Kidney (tissue), 13 donors: ENCODE measurements at regions not wholly inside any gene's neighbourhood (a gene's known extent, or its start where the extent isn't known, plus 50 kb on each side); places are given as distances from the start of the nearest gene placed in this dataset.

Source experiments
- DNase-seq, 5 donors: peaks; one replicate each; pipeline ENCODE4 v3.0.0-alpha.2; 2013 to 2020
- FAIRE-seq: peaks from 2 replicates; lab custom pipeline; 2012; peaks lifted over from hg19 to GRCh38; lab: Jason Lieb, UNC
- H3K27ac ChIP-seq, 2 donors: one replicate each; pipeline ENCODE4 v1.7.0; 2013; ENCODE audit warnings: low read depth in 2 of 2, low read length in 2 of 2, inconsistent platforms in 1 of 2
- H3K27me3 ChIP-seq: one replicate; pipeline ENCODE4 v1.7.1; 2013; ENCODE audit warnings: low read length, inconsistent platforms; ENCODE audit not compliant: control insufficient read depth, insufficient read depth
- H3K36me3 ChIP-seq, 3 donors: one replicate each; pipeline versions ENCODE4 v1.7.0 to v1.7.1; 2013; ENCODE audit warnings: low read length in 3 of 3, control low read depth in 1 of 3, inconsistent platforms in 1 of 3; ENCODE audit not compliant: insufficient read depth in 3 of 3, control insufficient read depth in 2 of 3
- H3K4me1 ChIP-seq, 3 donors: one replicate each; pipeline versions ENCODE4 v1.7.0 to v1.7.1; 2013; ENCODE audit warnings: low read length in 3 of 3, inconsistent platforms in 1 of 3, low read depth in 1 of 3; ENCODE audit not compliant: control insufficient read depth in 2 of 3, insufficient read depth in 2 of 3
- H3K4me3 ChIP-seq, 3 donors: one replicate each; pipeline versions ENCODE4 v1.7.0 to v1.8.1; 2013; ENCODE audit warnings: low read length in 3 of 3, control low read depth in 1 of 3, inconsistent platforms in 1 of 3
- H3K9ac ChIP-seq, 3 donors: one replicate each; pipeline versions ENCODE4 v1.7.0 to v1.7.1; 2013; ENCODE audit warnings: low read length in 3 of 3, control low read depth in 1 of 3, inconsistent platforms in 1 of 3
- H3K9me3 ChIP-seq, 3 donors: one replicate each; pipeline versions ENCODE4 v1.7.0 to v1.7.1; 2013; ENCODE audit warnings: low read length in 3 of 3, control low read depth in 1 of 3, inconsistent platforms in 1 of 3; ENCODE audit not compliant: control insufficient read depth in 2 of 3, insufficient read depth in 1 of 3
- intact Hi-C: fragments of 100-400 bp; cut with DNase I; formaldehyde crosslinking; loops from one replicate; pipeline ENCODE4 v1.11.1; 2022
- TF ChIP-seq, protein P1 (sequence below): IDR thresholded peaks from 3 replicates; pipeline ENCODE4 v1.5.1; 2012; ENCODE audit warnings: mild to moderate bottlenecking, moderate library complexity, borderline replicate concordance; ENCODE audit not compliant: insufficient read depth; ENCODE audit errors: extremely low read depth
- donor health status: control.
- donor health status: control.
- donor health status: control.
- donor health status: control.
- donor health status: control.
- donor health status: DM: yes; HTN: yes; CAD: no.
- donor health status: Normal renal cell carcinoma (clear cell type).

GRCh38 chr11:91241226-91241625 lies 983.4 kb upstream of the FAT3 start:
- Histone ChIP-seq H3K27ac (no peak overlapping the region), H3K4me1 (no peaks in the 10 kb centered on the region), H3K4me3 (no peak overlapping the region), H3K27me3 (no peaks in the 10 kb centered on the region), H3K36me3 (no peaks in the 10 kb centered on the region), H3K9ac (no peak overlapping the region), H3K9me3 (no peaks in the 10 kb centered on the region)
- FAIRE-seq (no peak), DNase-seq (no peak)
- intact Hi-C loops, result no loop called here
- TF ChIP-seq, protein P1, sequence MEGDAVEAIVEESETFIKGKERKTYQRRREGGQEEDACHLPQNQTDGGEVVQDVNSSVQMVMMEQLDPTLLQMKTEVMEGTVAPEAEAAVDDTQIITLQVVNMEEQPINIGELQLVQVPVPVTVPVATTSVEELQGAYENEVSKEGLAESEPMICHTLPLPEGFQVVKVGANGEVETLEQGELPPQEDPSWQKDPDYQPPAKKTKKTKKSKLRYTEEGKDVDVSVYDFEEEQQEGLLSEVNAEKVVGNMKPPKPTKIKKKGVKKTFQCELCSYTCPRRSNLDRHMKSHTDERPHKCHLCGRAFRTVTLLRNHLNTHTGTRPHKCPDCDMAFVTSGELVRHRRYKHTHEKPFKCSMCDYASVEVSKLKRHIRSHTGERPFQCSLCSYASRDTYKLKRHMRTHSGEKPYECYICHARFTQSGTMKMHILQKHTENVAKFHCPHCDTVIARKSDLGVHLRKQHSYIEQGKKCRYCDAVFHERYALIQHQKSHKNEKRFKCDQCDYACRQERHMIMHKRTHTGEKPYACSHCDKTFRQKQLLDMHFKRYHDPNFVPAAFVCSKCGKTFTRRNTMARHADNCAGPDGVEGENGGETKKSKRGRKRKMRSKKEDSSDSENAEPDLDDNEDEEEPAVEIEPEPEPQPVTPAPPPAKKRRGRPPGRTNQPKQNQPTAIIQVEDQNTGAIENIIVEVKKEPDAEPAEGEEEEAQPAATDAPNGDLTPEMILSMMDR, result no peak

- no peaks in the 10 kb centered on the region for H3K36me3 ChIP-seq
- no peaks in the 10 kb centered on the region for H3K27me3 ChIP-seq
- no peak for FAIRE-seq
- H3K9ac ChIP-seq, result no peak overlapping the region
- no peaks in the 10 kb centered on the region for H3K4me1 ChIP-seq
- intact Hi-C loops, result no loop called here
- TF ChIP-seq, protein P1, result no peak
- DNase-seq, result no peak
- H3K4me3 ChIP-seq, result no peak overlapping the region
- no peaks in the 10 kb centered on the region for H3K9me3 ChIP-seq
- no peak overlapping the region for H3K27ac ChIP-seq
These were observed 985.3 kb upstream of the FAT3 start for GRCh38 chr11:91239359-91239758.

DNA sequence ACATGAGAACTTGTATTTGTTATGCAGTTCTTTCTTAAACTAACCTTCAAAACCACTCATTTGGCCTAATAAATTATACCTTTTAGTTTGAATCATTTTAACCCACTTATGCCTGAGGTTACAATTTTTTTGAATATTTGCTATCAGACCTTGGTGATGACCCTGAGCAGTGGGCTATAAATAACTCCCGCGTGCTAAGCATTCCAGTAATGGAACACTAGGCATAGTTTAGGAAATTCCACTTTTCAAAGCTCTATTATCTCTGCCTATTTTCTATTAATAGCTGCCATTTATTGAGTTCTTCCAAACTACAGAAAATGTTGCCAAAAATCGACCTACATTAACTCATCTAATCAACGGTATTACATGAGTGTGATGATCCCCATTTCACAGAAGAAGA lies 993.4 kb upstream of the FAT3 start:
- intact Hi-C loops, result no loop called here
- DNase-seq (no peak), FAIRE-seq (no peak)
- no peak overlapping the region for H3K9ac ChIP-seq
- no peaks in the 10 kb centered on the region for H3K27me3 ChIP-seq
- no peaks in the 10 kb centered on the region for H3K4me1 ChIP-seq
- no peak overlapping the region for H3K4me3 ChIP-seq
- no peaks in the 10 kb centered on the region for H3K36me3 ChIP-seq
- H3K27ac ChIP-seq, result no peak overlapping the region
- TF ChIP-seq, protein P1, result no peak
- no peaks in the 10 kb centered on the region for H3K9me3 ChIP-seq

- intact Hi-C loops, result no loop called here
- no peak for FAIRE-seq
These were observed 994.0 kb upstream of the FAT3 start for GRCh38 chr11:91230647-91231046.

More at GRCh38 chr11:91230647-91231046, 994.0 kb upstream of the FAT3 start:
- H3K9ac ChIP-seq, result no peak overlapping the region
- no peaks in the 10 kb centered on the region for H3K27me3 ChIP-seq
- H3K9me3 ChIP-seq, result no peaks in the 10 kb centered on the region
- H3K36me3 ChIP-seq, result no peaks in the 10 kb centered on the region
- H3K27ac ChIP-seq, result no peak overlapping the region
- no peaks in the 10 kb centered on the region for H3K4me1 ChIP-seq
- peak in 2 of 5 donors; percentile 4 to 14 for DNase-seq
- H3K4me3 ChIP-seq, result no peak overlapping the region
- TF ChIP-seq, protein P1, result no peak
